SK-N-SH treated with all-trans-retinoic acid at 6 μM for 48 hours (cell line): ENCODE measurements at regions not wholly inside any gene's neighbourhood (a gene's known extent, or its start where the extent isn't known, plus 50 kb on each side); places are given as distances from the start of the nearest gene placed in this dataset.

Experiments used
- ATAC-seq: fragments of 200-7000 bp; cut with Tn5 transposase; 3 replicates; pipeline ENCODE4 v1.9.1; 2020; ENCODE audit warnings: mild to moderate bottlenecking, moderate library complexity
- ARNTL ChIP-seq: fragments of 450-650 bp; formaldehyde crosslinking; IDR thresholded peaks from 2 replicates; pipeline ENCODE4 v1.5.0; 2020; ENCODE audit warnings: low read depth, mild to moderate bottlenecking, moderate library complexity, borderline replicate concordance
- BACH2 ChIP-seq: fragments of 250-450 bp; sonication (Bioruptor Pico); IDR thresholded peaks from 2 replicates; pipeline ENCODE4 v1.9.0; 2021; ENCODE audit warnings: mild to moderate bottlenecking, borderline replicate concordance
- CSDC2 ChIP-seq: fragments of 250-450 bp; sonication (Bioruptor Pico); IDR thresholded peaks from 2 replicates; pipeline ENCODE4 v1.5.0; 2020; ENCODE audit warnings: mild to moderate bottlenecking, moderate library complexity
- ESRRG ChIP-seq: fragments of 250-450 bp; sonication (Bioruptor Pico); IDR thresholded peaks from 2 replicates; pipeline ENCODE4 v1.6.1; 2021; ENCODE audit warnings: mild to moderate bottlenecking
- GLIS3 ChIP-seq: fragments of 250-450 bp; sonication (Bioruptor Pico); IDR thresholded peaks from 2 replicates; pipeline ENCODE4 v1.5.0; 2020; ENCODE audit warnings: mild to moderate bottlenecking, moderate library complexity
- ISL1 ChIP-seq: fragments of 250-450 bp; sonication (Bioruptor Pico); IDR thresholded peaks from 2 replicates; pipeline ENCODE4 v2.1.2; 2022; ENCODE audit warnings: mild to moderate bottlenecking, moderate library complexity
- OSR1 ChIP-seq: fragments of 250-450 bp; sonication (Bioruptor Pico); IDR thresholded peaks from 2 replicates; pipeline ENCODE4 v1.8.0; 2022; ENCODE audit warnings: moderate library complexity, mild to moderate bottlenecking, inconsistent platforms
- PPARA ChIP-seq: fragments of 250-450 bp; sonication (Bioruptor Pico); IDR thresholded peaks from 2 replicates; pipeline ENCODE4 v1.5.0; 2020; ENCODE audit warnings: mild to moderate bottlenecking, borderline replicate concordance
- RARB ChIP-seq: fragments of 250-450 bp; sonication (Bioruptor Pico); IDR thresholded peaks from 2 replicates; pipeline ENCODE4 v1.8.0; 2021; ENCODE audit warnings: mild to moderate bottlenecking, moderate library complexity
- SNAI2 ChIP-seq: fragments of 250-450 bp; sonication (Bioruptor Pico); IDR thresholded peaks from 2 replicates; pipeline ENCODE4 v1.5.0; 2020; ENCODE audit warnings: mild to moderate bottlenecking, moderate library complexity
- TCF4 ChIP-seq: fragments of 250-450 bp; sonication (Bioruptor Pico); IDR thresholded peaks from 2 replicates; pipeline ENCODE4 v1.8.0; 2021; ENCODE audit warnings: mild to moderate bottlenecking, moderate library complexity, borderline replicate concordance
- TOX ChIP-seq: fragments of 250-450 bp; sonication (Bioruptor Pico); IDR thresholded peaks from 2 replicates; pipeline ENCODE4 v1.8.0; 2021; ENCODE audit warnings: mild to moderate bottlenecking, moderate library complexity, borderline replicate concordance
- ZC3H10 ChIP-seq: fragments of 250-450 bp; sonication (Bioruptor Pico); IDR thresholded peaks from 2 replicates; pipeline ENCODE4 v1.5.1; 2021; ENCODE audit warnings: mild to moderate bottlenecking, moderate library complexity
- ZFP3 ChIP-seq: fragments of 250-450 bp; sonication (Bioruptor Pico); IDR thresholded peaks from 2 replicates; pipeline ENCODE4 v1.5.0; 2020; ENCODE audit warnings: mild to moderate bottlenecking, moderate library complexity
- ZFP30 ChIP-seq: fragments of 450-650 bp; formaldehyde crosslinking; IDR thresholded peaks from 2 replicates; pipeline ENCODE4 v1.5.0; 2022; ENCODE audit warnings: mild to moderate bottlenecking, moderate library complexity
- ZNF70 ChIP-seq: fragments of 450-650 bp; formaldehyde crosslinking; IDR thresholded peaks from 2 replicates; pipeline ENCODE4 v1.5.0; 2020; ENCODE audit warnings: mild to moderate bottlenecking, moderate library complexity
- TF ChIP-seq, protein P1 (sequence below): fragments of 250-450 bp; sonication (Bioruptor Pico); IDR thresholded peaks from 2 replicates; pipeline ENCODE4 v1.8.0; 2020; ENCODE audit warnings: mild to moderate bottlenecking, moderate library complexity, borderline replicate concordance
- TF ChIP-seq, protein P2 (sequence below): fragments of 250-450 bp; sonication (Bioruptor Pico); IDR thresholded peaks from 2 replicates; pipeline ENCODE4 v1.5.1; 2021; ENCODE audit warnings: mild to moderate bottlenecking, moderate library complexity
- TF ChIP-seq, protein P3 (sequence below): fragments of 250-450 bp; sonication (Bioruptor Pico); IDR thresholded peaks from 2 replicates; pipeline ENCODE4 v1.5.1; 2020; ENCODE audit warnings: low read depth, mild to moderate bottlenecking, moderate library complexity

DNA sequence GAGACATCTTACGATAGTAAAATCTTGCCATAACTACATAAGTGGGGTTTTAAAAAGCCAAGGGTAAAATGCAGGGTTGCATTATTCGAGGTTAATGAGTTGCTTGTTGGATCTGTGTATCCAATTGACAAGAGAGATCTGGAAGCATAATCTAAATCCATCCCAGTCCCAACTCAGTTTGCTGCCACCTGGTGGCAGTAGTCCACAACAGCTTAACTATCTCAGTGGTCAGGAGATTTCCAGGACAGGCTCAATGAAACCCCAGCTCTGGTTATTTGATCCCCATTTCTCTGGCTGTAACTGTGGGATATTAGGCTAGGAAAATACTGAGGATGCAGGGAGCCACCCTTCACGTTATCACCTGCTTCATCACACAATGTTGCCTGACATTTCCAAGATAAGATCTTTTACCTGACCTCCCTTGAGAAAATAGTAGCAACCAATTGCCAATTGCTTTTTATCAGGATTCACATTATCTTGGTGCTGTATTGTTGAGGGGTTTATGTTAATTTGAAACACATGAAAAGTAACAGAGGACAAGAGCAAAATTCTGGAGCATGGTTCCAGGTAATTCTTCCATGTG, 88.2 kb upstream of the TNIP3 start:
- TF ChIP-seq SNAI2 (no peak), ZFP30 (CRISPR knock-in tag) (no peak), TCF4 (CRISPR knock-in tag) (no peak), GLIS3 (CRISPR knock-in tag) (no peak), TOX (CRISPR knock-in tag) (no peak), PPARA (CRISPR knock-in tag) (no peak)
- ATAC-seq = peak; percentile 97

DNA sequence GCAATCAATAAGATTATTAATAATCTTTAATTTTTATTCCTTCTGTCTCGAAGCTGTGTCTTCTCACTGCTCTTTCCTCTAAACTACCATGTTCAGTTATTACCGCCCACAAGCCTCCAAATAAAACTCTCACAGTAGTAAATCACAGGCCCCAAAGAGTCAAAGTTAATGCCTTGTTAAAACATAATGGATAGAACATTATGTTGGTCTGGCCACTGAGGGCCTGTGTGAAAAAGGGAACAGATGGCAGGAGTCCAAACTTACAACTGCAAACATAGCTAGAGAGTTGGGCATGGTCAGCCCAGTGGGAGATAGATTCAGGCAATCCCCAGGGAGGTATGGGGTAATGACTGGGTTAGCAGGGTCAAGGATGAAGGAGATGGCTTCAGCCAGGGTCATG, 84.6 kb upstream of the TNIP3 start:
- no peak for ATAC-seq
- no peak for TF ChIP-seq ZFP3 (CRISPR knock-in tag)
- TF ChIP-seq TCF4 (CRISPR knock-in tag) = no peak
- no peak for TF ChIP-seq BACH2 (CRISPR knock-in tag)
- TF ChIP-seq OSR1 = no peak
- no peak for TF ChIP-seq ESRRG
- TF ChIP-seq, protein P1, sequence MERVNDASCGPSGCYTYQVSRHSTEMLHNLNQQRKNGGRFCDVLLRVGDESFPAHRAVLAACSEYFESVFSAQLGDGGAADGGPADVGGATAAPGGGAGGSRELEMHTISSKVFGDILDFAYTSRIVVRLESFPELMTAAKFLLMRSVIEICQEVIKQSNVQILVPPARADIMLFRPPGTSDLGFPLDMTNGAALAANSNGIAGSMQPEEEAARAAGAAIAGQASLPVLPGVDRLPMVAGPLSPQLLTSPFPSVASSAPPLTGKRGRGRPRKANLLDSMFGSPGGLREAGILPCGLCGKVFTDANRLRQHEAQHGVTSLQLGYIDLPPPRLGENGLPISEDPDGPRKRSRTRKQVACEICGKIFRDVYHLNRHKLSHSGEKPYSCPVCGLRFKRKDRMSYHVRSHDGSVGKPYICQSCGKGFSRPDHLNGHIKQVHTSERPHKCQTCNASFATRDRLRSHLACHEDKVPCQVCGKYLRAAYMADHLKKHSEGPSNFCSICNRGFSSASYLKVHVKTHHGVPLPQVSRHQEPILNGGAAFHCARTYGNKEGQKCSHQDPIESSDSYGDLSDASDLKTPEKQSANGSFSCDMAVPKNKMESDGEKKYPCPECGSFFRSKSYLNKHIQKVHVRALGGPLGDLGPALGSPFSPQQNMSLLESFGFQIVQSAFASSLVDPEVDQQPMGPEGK (CRISPR knock-in tag) = no peak

DNA sequence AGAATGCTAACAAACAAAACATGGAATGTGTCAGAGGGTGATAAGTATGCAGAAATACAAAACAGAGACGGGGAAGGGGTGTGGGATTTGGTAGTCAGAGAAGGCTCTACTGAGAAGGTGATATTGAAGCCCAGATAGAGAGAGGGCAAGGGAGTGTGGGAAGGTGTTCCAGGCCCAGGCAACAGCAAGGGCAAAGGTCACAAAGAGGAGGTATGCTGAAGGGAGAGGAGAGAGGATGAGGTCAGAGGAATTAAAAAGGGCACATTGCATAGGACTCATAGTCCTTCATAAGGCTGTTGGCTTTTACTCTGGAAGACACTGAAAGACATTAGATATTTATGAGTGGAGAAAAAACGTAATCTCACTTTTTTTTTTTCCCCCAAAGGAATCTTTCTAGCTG, 82.6 kb upstream of the TNIP3 start:
- no peak for ATAC-seq
- TF ChIP-seq ZNF70 (CRISPR knock-in tag) (no peak), PPARA (CRISPR knock-in tag) (no peak), ISL1 (no peak)
- TF ChIP-seq, protein P1 (CRISPR knock-in tag) = no peak

DNA sequence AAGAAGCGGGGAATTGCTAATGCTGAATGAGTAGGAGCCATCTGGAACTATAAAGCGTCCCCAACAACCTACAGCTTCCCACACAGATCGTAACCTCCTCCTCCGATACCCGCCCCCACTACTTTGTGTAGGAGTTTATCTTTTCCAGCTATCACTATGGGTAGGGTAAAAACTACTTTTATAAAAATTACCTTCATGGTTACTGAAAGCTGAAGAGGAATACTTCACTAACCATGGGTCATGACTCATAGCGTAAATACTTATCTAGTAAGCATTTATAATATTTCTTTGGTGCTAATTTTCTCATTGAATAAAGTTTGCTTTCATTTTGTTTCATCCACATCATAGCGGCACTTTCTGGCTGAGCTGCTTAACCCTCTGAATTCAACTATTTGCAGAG, 79.4 kb upstream of the TNIP3 start:
- TF ChIP-seq, protein P2, sequence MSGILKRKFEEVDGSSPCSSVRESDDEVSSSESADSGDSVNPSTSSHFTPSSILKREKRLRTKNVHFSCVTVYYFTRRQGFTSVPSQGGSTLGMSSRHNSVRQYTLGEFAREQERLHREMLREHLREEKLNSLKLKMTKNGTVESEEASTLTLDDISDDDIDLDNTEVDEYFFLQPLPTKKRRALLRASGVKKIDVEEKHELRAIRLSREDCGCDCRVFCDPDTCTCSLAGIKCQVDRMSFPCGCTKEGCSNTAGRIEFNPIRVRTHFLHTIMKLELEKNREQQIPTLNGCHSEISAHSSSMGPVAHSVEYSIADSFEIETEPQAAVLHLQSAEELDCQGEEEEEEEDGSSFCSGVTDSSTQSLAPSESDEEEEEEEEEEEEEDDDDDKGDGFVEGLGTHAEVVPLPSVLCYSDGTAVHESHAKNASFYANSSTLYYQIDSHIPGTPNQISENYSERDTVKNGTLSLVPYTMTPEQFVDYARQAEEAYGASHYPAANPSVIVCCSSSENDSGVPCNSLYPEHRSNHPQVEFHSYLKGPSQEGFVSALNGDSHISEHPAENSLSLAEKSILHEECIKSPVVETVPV = no peak
- TF ChIP-seq TCF4 (CRISPR knock-in tag) (no peak), GLIS3 (CRISPR knock-in tag) (no peak), SNAI2 (no peak), RARB (CRISPR knock-in tag) (no peak)
- TF ChIP-seq, protein P1 (CRISPR knock-in tag) = no peak
- TF ChIP-seq, protein P3, sequence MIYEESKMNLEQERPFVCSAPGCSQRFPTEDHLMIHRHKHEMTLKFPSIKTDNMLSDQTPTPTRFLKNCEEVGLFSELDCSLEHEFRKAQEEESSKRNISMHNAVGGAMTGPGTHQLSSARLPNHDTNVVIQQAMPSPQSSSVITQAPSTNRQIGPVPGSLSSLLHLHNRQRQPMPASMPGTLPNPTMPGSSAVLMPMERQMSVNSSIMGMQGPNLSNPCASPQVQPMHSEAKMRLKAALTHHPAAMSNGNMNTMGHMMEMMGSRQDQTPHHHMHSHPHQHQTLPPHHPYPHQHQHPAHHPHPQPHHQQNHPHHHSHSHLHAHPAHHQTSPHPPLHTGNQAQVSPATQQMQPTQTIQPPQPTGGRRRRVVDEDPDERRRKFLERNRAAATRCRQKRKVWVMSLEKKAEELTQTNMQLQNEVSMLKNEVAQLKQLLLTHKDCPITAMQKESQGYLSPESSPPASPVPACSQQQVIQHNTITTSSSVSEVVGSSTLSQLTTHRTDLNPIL = no peak
- ATAC-seq = peak; percentile 49

DNA sequence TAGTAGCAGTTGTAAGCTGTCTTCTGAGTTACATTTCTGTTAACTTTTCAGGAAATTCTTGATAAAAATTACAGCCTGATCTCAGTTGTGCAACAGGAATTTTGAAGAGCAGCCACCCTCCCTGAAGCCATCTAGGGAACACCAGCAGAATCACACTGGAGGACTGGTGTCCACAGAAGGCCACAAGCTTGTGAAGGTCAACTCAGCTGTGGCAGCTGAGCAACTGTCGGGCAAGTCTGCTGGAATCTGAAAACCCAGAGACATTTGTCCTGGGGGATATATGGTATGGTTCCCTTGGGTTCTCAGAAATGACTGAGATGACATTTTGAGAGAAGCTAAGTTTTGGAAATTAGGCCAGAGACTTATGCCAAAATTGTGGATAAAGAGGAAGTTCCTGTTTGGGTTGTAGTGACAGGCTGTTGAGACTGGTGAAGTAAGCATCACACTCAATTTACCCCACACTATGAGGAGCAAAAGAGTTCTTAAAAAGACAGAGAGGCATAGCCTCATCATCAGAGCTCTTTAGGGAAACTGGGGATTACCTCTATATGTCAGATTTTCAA, 78.1 kb upstream of the TNIP3 start:
- no peak for ATAC-seq
- no peak for TF ChIP-seq TOX (CRISPR knock-in tag)
- TF ChIP-seq, protein P2 = no peak
- TF ChIP-seq ESRRG = no peak
- TF ChIP-seq, protein P3 = no peak
- TF ChIP-seq ARNTL (CRISPR knock-in tag) = no peak
- TF ChIP-seq TCF4 (CRISPR knock-in tag) = no peak
- TF ChIP-seq CSDC2 (CRISPR knock-in tag) = no peak
- TF ChIP-seq ISL1 = no peak
- no peak for TF ChIP-seq ZFP30 (CRISPR knock-in tag)
- TF ChIP-seq GLIS3 (CRISPR knock-in tag) = no peak
- no peak for TF ChIP-seq PPARA (CRISPR knock-in tag)
- TF ChIP-seq ZC3H10 (CRISPR knock-in tag) = no peak
- no peak for TF ChIP-seq ZNF70 (CRISPR knock-in tag)
